Stomach (tissue), 4 donors: ENCODE measurements at regions not wholly inside any gene's neighbourhood (a gene's known extent, or its start where the extent isn't known, plus 50 kb on each side); places are given as distances from the start of the nearest gene placed in this dataset.

ENCODE experiments used
- CTCF ChIP-seq, 7 experiments: fragments of 450-650 bp in 4 of 7; fragments of 200-600 bp in 3 of 7; sonication (generic) in 3 of 7; IDR thresholded peaks; one replicate each; pipeline ENCODE4 v1.5.1; 2016 to 2019; ENCODE audit warnings: antibody characterized with exemption in 7 of 7, control low read depth in 2 of 7, mild to moderate bottlenecking in 1 of 7
- EP300 ChIP-seq: sonication (generic); formaldehyde crosslinking; IDR thresholded peaks from one replicate; pipeline ENCODE4 v1.6.1; 2017; ENCODE audit warnings: antibody characterized with exemption

- TF ChIP-seq CTCF (IDR thresholded peaks at IDR 0.05) = no peak
- TF ChIP-seq EP300 = no peak
Observed at GRCh38 chr2:150939087-150939486, 322.6 kb downstream of the RBM43 start.
